HUES6 (cell line): ENCODE measurements at regions not wholly inside any gene's neighbourhood (a gene's known extent, or its start where the extent isn't known, plus 50 kb on each side); places are given as distances from the start of the nearest gene placed in this dataset.

Source experiments
- H3K27ac ChIP-seq: 2 replicates; pipeline ENCODE4 v1.7.0; 2013; ENCODE audit warnings: low read depth, mild to moderate bottlenecking, low read length, inconsistent platforms
- H3K27me3 ChIP-seq: 2 replicates; pipeline ENCODE4 v1.6.1; 2013; ENCODE audit warnings: low read length; ENCODE audit not compliant: control insufficient read depth, insufficient read depth
- H3K36me3 ChIP-seq: 2 replicates; pipeline ENCODE4 v1.6.1; 2013; ENCODE audit warnings: low read length; ENCODE audit not compliant: control insufficient read depth, insufficient read depth
- H3K4me1 ChIP-seq: 2 replicates; pipeline ENCODE4 v1.6.1; 2013; ENCODE audit warnings: low read length; ENCODE audit not compliant: control insufficient read depth, insufficient read depth
- H3K4me3 ChIP-seq: 2 replicates; pipeline ENCODE4 v1.5.1; 2013; ENCODE audit warnings: low read depth, low read length
- H3K9ac ChIP-seq: one replicate; pipeline ENCODE4 v1.6.1; 2013; ENCODE audit warnings: mild to moderate bottlenecking, low read length
- H3K9me3 ChIP-seq: 2 replicates; pipeline ENCODE4 v1.6.1; 2013; ENCODE audit warnings: low read depth, low read length; ENCODE audit not compliant: control insufficient read depth, insufficient read depth

DNA sequence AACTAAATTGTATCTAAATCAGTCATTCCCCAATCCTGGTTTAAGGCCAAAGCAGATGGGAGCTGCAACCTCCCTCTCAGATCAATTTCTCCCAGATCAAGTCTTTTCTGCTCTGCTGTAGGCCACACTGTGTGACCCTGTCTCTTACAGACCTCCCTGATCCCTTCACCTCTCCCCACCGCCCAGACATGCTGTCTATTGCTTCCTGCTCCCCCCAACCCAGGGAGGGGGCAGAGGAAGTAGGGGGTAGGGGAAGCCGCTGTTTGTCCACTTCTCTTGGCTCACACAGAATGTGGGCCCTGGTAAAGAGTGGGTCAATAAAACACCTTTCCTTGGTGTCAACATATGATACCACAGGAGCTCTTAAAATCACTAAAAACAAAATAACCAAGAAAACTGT lies 226.3 kb downstream of the ENC1 start:
- peaks cover 15% of the 10 kb centered on the region for H3K4me1 ChIP-seq
- no peak overlapping the region for H3K4me3 ChIP-seq

DNA sequence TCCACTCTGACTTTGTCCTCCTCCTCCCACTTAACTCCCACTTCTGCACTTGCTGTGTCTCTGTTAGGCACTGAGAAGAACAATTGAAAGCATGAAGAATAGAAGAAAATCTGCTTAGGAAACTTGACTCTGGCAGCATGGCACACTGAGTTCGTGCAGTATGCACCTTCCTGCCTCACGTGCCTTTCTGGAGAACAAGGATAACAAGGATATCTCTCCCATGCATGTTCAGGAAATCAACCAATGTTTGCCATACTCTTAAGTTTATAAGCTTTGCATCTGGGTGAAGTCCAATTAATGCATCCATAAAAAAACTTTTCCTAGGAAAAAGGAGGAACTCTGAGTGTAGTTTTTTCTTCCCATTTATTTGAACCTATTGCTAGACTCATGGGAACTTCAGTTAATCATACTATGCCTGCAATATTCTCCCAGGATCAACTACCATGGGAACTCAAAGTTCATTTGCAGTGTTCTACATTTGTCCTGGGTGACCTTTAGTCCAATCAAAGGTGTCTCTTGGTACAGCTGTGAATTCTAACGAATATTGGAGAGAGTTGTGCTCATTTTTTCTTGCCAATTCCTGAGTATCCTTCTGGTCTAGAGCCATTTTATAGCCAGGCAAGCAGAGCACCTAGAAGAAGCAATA lies 227.0 kb downstream of the ENC1 start:
- no peaks in the 10 kb centered on the region for H3K9me3 ChIP-seq
- H3K36me3 ChIP-seq, result no peaks in the 10 kb centered on the region
- peaks cover 15% of the 10 kb centered on the region for H3K4me1 ChIP-seq
- H3K4me3 ChIP-seq, result no peak overlapping the region
- no peak overlapping the region for H3K27ac ChIP-seq
- no peaks in the 10 kb centered on the region for H3K27me3 ChIP-seq
- H3K9ac ChIP-seq, result no peak overlapping the region

More for the DNA sequence above, 226.3 kb downstream of the ENC1 start:
- no peaks in the 10 kb centered on the region for H3K9me3 ChIP-seq
- H3K27me3 ChIP-seq, result no peaks in the 10 kb centered on the region
- H3K9ac ChIP-seq, result no peak overlapping the region
- H3K27ac ChIP-seq, result no peak overlapping the region
- H3K36me3 ChIP-seq, result no peaks in the 10 kb centered on the region

DNA sequence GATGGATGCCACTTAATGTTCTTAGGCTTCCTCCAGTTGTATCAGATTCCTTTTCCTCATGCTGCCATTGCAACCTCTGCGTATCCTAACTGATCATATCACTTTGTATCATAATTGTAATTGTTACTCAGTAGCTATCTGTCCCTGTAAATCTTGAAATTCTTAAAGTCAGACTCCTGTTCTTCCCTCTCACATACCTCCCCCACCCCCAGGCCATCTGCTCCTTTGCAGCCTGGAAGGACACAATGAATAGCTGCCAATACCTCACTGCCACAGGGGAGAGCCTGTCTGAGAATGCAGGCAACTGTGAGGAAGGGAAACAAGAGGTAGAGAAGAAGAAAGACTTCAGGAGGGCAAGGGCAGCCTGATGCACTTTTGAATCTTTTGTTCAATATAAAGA lies 228.5 kb downstream of the ENC1 start:
- no peak overlapping the region for H3K9ac ChIP-seq
- no peaks in the 10 kb centered on the region for H3K9me3 ChIP-seq
- H3K4me3 ChIP-seq, result no peak overlapping the region
- H3K36me3 ChIP-seq, result no peaks in the 10 kb centered on the region
- H3K27ac ChIP-seq, result no peak overlapping the region
- H3K4me1 ChIP-seq, result peaks cover 15% of the 10 kb centered on the region
- no peaks in the 10 kb centered on the region for H3K27me3 ChIP-seq

DNA sequence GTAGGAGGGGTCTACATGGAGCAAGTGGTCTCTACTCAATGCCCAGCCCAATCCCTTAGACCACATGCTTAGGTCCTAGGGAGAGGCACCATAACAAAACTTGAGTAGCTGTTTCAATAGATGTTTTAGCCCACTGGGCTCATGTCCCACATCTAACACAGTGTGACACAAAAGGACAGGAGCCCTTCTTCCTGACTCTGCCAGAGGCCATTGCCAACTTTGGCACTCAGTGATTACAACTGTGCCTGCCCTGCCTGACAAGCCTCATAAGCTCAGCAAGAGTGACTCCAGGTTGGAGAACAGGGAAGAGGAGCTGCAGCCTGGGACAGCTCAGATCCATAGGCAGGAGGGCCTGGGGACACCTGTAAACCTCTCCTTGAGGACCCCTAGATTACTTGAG lies 230.8 kb downstream of the ENC1 start:
- Histone ChIP-seq H3K27me3 (no peaks in the 10 kb centered on the region), H3K4me3 (no peak overlapping the region), H3K9me3 (no peaks in the 10 kb centered on the region), H3K4me1 (peaks cover 9% of the 10 kb centered on the region; the same call in 1 of the 2 replicates), H3K36me3 (no peaks in the 10 kb centered on the region), H3K27ac (no peak overlapping the region), H3K9ac (no peak overlapping the region)

DNA sequence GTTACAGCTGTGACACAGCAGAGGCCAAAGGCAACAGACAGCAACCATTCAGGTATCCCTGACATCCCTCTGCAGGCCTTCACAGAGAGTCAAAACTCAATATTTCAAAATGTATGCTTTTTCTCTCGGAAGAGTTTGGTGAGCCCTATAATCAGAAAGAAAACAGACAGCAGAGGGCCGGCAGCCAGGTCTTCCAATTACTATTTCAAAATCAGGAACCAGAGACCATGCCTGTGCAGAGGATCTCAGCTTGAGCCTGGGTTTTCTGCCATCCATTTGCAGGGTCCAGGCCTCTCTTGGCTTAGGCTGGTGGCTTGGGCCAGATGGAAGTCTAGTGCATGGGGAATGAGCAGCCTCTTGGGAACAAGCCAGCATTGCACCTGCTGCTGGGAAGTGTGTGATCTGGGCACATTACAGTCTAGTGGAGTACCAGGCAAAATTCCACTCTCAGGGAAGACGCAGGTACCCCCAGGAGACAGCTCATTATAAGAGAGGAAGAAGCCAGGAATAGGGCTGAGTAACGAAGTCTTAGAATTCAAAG lies 231.3 kb downstream of the ENC1 start:
- no peak overlapping the region for H3K9ac ChIP-seq
- H3K27ac ChIP-seq, result no peak overlapping the region
- peaks cover 9% of the 10 kb centered on the region; the same call in 1 of the 2 replicates for H3K4me1 ChIP-seq
- H3K4me3 ChIP-seq, result no peak overlapping the region
- no peaks in the 10 kb centered on the region for H3K27me3 ChIP-seq
- H3K9me3 ChIP-seq, result no peaks in the 10 kb centered on the region
- no peaks in the 10 kb centered on the region for H3K36me3 ChIP-seq

DNA sequence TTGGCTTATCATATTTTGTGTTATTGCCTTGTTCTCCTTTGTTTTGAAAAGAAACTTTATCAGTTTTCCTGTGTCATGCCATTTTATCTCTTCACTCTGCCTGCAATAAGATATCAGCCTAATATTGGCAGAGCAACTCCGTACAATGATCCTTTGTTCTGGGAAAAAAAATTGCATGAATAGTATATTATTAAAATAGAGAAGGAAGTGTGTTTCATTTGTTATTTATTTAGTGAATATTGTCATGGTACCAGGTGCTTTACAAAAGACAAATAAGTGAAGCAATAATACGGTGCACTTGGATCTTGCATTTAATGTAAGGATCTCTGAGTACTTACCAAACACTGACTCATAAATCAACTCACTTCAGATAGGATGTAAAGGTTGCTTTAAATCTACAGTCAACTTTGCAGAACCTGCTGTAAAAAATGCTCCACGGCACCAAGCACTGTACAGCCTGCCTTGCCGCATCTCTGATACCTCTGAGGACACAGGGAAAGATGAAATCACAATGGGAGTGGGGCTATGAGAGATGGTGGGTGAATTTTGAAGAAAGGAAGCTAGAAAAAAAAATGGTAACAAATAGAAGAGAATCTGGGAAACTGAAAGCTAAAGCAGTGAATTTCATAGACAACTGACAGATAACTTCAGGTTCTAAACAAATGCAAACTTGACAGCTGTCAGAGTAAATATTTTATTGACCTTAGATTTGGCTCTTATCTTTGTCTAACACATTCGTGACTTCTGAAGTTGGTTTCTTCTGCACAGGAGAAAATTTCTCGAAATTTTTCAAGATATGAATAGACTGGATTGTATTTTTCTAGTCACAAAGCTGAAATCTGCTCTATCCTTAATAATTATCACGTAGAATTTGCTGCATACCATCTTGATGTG lies 232.1 kb downstream of the ENC1 start:
- Histone ChIP-seq H3K27ac (no peak overlapping the region), H3K4me1 (peaks cover 9% of the 10 kb centered on the region; the same call in 1 of the 2 replicates), H3K27me3 (no peaks in the 10 kb centered on the region), H3K9ac (no peak overlapping the region), H3K4me3 (no peak overlapping the region), H3K36me3 (no peaks in the 10 kb centered on the region), H3K9me3 (no peaks in the 10 kb centered on the region)

DNA sequence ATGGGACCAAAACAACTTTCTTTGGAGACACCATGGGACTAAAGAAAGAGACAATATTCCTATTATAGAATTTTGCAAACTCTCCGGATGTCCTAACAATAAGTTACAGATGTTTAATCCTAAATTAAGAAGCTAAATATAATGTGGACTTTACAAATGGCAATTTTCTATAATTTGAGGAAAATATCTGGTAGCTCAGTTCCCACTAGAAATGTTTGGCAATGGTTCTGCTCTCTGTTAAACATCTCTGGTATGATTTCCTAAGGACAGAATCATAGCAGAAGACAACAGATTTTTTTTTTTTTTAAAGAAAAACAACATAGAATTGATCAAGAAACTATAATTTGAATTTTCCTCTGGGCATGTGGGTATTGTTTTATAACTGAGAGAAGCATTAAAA lies 232.8 kb downstream of the ENC1 start:
- H3K27ac ChIP-seq, result no peak overlapping the region
- no peaks in the 10 kb centered on the region for H3K36me3 ChIP-seq
- H3K27me3 ChIP-seq, result no peaks in the 10 kb centered on the region
- H3K4me1 ChIP-seq, result peaks cover 9% of the 10 kb centered on the region; the same call in 1 of the 2 replicates
- H3K9ac ChIP-seq, result no peak overlapping the region
- H3K4me3 ChIP-seq, result no peak overlapping the region
- no peaks in the 10 kb centered on the region for H3K9me3 ChIP-seq

DNA sequence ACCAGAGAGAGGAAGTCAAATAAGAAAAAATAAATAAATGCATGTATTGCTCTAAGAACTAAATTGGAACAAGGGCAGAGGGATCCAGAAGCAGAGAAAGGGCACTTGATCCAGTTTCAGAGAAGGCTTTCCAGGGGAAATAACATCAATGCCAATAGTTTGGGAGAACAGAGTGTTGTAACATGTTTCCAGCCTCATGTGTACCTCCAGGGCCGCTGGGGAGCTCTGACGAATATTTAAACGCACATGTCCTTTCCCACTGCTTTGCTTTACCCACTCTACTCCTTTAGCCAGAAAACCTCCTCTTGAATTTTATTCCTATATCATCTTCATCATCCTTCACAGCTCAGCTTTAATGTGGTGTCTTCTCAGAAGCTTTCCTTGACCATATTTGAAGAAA lies 233.7 kb downstream of the ENC1 start:
- Histone ChIP-seq H3K4me3 (no peak overlapping the region), H3K4me1 (peaks cover 4% of the 10 kb centered on the region; the same call in 1 of the 2 replicates), H3K9ac (no peak overlapping the region), H3K9me3 (no peaks in the 10 kb centered on the region), H3K27me3 (no peaks in the 10 kb centered on the region), H3K27ac (no peak overlapping the region), H3K36me3 (no peaks in the 10 kb centered on the region)

DNA sequence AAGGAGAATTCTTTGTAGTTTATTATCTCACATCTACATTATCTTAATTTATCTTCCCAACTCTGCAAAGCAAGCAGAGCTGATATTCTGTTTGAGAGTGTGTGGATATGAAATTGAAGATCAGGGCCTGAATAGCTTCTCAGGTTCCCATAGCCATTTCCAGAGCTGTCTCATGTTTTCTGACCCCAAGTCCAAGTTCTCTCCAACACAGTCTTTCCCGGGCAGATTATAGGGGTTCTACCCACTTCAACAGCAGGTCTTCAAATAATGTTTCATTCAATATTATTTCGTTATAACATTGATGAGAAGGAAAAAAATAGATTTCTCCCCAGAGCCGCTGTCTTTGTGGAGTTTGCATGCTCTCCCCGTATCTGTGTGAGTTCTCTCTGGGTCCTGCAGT lies 234.9 kb downstream of the ENC1 start:
- no peak overlapping the region for H3K4me3 ChIP-seq
- H3K36me3 ChIP-seq, result no peaks in the 10 kb centered on the region
- H3K9me3 ChIP-seq, result no peaks in the 10 kb centered on the region
- peaks cover 5% of the 10 kb centered on the region; the same call in 1 of the 2 replicates for H3K4me1 ChIP-seq
- H3K27ac ChIP-seq, result no peak overlapping the region
- no peak overlapping the region for H3K9ac ChIP-seq
- H3K27me3 ChIP-seq, result no peaks in the 10 kb centered on the region

DNA sequence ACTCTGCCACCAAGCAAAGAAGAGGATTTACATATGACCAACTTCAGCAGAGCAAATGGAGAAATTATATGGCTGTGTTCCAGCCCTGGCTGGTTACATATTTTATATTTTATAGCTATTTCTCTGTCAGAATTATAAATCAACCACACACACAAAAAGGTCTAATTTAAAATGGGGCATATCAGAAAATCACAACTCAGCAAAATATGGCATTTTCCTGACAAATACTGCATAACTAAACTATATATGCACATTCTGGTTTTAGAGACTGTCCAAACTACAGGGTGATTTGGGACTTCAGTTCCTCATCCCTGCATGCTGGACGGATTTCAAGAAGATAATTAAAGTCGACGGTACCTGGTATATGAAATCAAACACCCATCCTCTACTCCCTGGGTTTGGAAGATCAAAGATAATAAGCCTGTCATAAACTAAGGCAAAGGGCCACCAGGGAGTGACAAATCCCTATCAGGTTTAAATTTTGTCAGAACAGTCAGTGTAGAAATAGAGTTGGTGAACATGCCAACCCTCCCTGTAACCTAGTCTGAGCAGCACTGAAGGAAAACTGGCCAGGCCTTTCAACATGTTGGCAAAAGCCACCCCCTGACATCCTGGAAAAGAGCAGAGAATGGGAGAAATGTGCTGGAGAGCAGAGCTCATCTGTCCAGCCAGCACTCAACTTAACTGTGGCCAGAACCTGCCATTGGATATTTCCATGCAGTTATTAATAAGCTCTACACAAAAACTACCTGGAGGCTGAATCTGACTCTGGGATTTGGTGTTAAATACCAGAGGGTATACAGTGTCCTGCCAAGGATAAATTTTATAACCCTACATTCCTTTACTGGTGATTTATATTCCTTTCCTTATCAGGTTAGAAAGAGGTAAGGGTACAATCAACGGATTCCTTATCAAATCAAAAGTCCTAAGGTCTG lies 235.7 kb downstream of the ENC1 start:
- H3K4me1 ChIP-seq, result peaks cover 5% of the 10 kb centered on the region; the same call in 1 of the 2 replicates
- no peaks in the 10 kb centered on the region for H3K9me3 ChIP-seq
- H3K27ac ChIP-seq, result no peak overlapping the region
- H3K27me3 ChIP-seq, result no peaks in the 10 kb centered on the region
- no peak overlapping the region for H3K9ac ChIP-seq
- H3K36me3 ChIP-seq, result no peaks in the 10 kb centered on the region
- H3K4me3 ChIP-seq, result no peak overlapping the region
